K562 (cell line): ENCODE measurements at regions not wholly inside any gene's neighbourhood (a gene's known extent, or its start where the extent isn't known, plus 50 kb on each side); places are given as distances from the start of the nearest gene placed in this dataset.

Experiments
- EZH2 ChIP-seq: IDR thresholded peaks from 2 replicates; pipeline ENCODE4 v1.6.1; 2012; ENCODE audit warnings: low read depth, mild to moderate bottlenecking, inconsistent platforms, low read length, borderline replicate concordance
- JUND ChIP-seq, 2 experiments: IDR thresholded peaks; 2 replicates in 1 of 2; 3 replicates in 1 of 2; pipeline ENCODE4 v1.6.1; 2011; ENCODE audit warnings: borderline replicate concordance in 2 of 2, low read depth in 2 of 2, low read length in 2 of 2, improper control_type of control experiment in 1 of 2, missing biosample characterization in 1 of 2, missing genetic modification characterization in 1 of 2, missing genetic modification reagents in 1 of 2
- MXI1 ChIP-seq: IDR thresholded peaks from 2 replicates; pipeline ENCODE4 v1.6.1; 2011; ENCODE audit warnings: low read depth, mild to moderate bottlenecking, improper control_type of control experiment, low read length
- PML ChIP-seq: IDR thresholded peaks from 2 replicates; pipeline ENCODE4 v1.6.1; 2012; ENCODE audit warnings: low read length, inconsistent platforms
- POLR2A ChIP-seq: fragments of 450-650 bp; conservative IDR thresholded peaks from 2 replicates; pipeline ENCODE4 v1.6.1; 2016
- SFPQ ChIP-seq: fragments of 200-400 bp; formaldehyde crosslinking; IDR thresholded peaks from 2 replicates; pipeline ENCODE4 v1.6.1; 2017; ENCODE audit warnings: mild to moderate bottlenecking, low read depth, low read length, moderate library complexity
- SIX5 ChIP-seq, 2 experiments: IDR thresholded peaks; 2 replicates each; pipeline ENCODE4 v1.6.1; 2011; ENCODE audit warnings: low read length in 2 of 2, borderline replicate concordance in 1 of 2, low read depth in 1 of 2, mild to moderate bottlenecking in 1 of 2, moderate library complexity in 1 of 2; ENCODE audit not compliant: insufficient read depth in 1 of 2
- ZNF512 ChIP-seq: IDR thresholded peaks from 2 replicates; pipeline ENCODE4 v1.6.1; 2016; ENCODE audit warnings: missing genetic modification characterization, missing compliant biosample characterization
- TF ChIP-seq, protein P1 (sequence below): sonication (generic); IDR thresholded peaks from 2 replicates; pipeline ENCODE4 v1.6.1; 2016
- TF ChIP-seq, protein P2 (sequence below), 3 experiments: IDR thresholded peaks in 2 of 3; conservative IDR thresholded peaks in 1 of 3; 2 replicates each; pipeline ENCODE4 v1.5.1; 2011 to 2012; ENCODE audit warnings: low read length in 3 of 3, mild to moderate bottlenecking in 3 of 3, control low read depth in 2 of 3, improper control_type of control experiment in 1 of 3, inconsistent platforms in 1 of 3, low read depth in 1 of 3, mixed read lengths in 1 of 3, moderate library complexity in 1 of 3; ENCODE audit not compliant: insufficient read depth in 2 of 3

DNA sequence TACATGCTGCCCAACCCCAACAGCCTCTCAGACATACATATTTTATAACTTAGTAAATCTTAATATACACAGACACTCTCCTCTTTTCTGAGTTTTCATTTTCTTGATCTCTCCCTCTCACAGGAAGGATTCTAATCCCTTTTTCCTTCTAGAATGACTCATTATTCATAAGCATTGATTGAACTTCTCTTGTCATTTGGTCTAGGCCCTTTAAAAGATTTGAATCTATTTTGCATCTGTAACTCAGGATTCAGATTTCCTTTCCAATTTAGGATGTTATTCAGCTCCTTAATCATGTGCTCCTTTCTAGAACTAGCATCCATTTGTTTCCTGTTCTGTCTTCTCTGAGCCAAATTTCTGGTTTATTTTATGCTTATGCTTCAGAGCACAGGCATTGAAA lies 624.5 kb upstream of the SGO1 start:
- TF ChIP-seq, protein P1, sequence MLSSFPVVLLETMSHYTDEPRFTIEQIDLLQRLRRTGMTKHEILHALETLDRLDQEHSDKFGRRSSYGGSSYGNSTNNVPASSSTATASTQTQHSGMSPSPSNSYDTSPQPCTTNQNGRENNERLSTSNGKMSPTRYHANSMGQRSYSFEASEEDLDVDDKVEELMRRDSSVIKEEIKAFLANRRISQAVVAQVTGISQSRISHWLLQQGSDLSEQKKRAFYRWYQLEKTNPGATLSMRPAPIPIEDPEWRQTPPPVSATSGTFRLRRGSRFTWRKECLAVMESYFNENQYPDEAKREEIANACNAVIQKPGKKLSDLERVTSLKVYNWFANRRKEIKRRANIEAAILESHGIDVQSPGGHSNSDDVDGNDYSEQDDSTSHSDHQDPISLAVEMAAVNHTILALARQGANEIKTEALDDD = no peak
- TF ChIP-seq, protein P2, sequence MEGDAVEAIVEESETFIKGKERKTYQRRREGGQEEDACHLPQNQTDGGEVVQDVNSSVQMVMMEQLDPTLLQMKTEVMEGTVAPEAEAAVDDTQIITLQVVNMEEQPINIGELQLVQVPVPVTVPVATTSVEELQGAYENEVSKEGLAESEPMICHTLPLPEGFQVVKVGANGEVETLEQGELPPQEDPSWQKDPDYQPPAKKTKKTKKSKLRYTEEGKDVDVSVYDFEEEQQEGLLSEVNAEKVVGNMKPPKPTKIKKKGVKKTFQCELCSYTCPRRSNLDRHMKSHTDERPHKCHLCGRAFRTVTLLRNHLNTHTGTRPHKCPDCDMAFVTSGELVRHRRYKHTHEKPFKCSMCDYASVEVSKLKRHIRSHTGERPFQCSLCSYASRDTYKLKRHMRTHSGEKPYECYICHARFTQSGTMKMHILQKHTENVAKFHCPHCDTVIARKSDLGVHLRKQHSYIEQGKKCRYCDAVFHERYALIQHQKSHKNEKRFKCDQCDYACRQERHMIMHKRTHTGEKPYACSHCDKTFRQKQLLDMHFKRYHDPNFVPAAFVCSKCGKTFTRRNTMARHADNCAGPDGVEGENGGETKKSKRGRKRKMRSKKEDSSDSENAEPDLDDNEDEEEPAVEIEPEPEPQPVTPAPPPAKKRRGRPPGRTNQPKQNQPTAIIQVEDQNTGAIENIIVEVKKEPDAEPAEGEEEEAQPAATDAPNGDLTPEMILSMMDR (IDR thresholded peaks at IDR 0.05 in 2 of 3, conservative IDR thresholded peaks at IDR 0.05 in 1 of 3; ENCODE audit: insufficient read depth in 2 of 3, low read depth in 1 of 3, low read length in 3 of 3) = no peak
- TF ChIP-seq MXI1 (no peak), JUND (IDR thresholded peaks at IDR 0.05; ENCODE audit: borderline replicate concordance, low read depth, low read length) (no peak), JUND (tag; IDR thresholded peaks at IDR 0.05; ENCODE audit: borderline replicate concordance, low read depth, low read length) (no peak), ZNF512 (tag) (no peak), SIX5 (IDR thresholded peaks at IDR 0.05; ENCODE audit: borderline replicate concordance in 1 of 2, insufficient read depth in 1 of 2, low read depth in 1 of 2, low read length in 2 of 2) (no peak), EZH2 (no peak), POLR2A (no peak), SFPQ (no peak), PML (no peak)
